ENCODE measurements at regions not wholly inside any gene's neighbourhood (a gene's known extent, or its start where the extent isn't known, plus 50 kb on each side); places are given as distances from the start of the nearest gene placed in this dataset.

- no peak for TF ChIP-seq PATZ1 (CRISPR knock-in tag; IDR thresholded peaks at IDR 0.05; ENCODE audit: borderline replicate concordance)
- no peak for TF ChIP-seq OSR1 (CRISPR knock-in tag; IDR thresholded peaks at IDR 0.05)
- no peak for TF ChIP-seq TCF4 (CRISPR knock-in tag; IDR thresholded peaks at IDR 0.05; ENCODE audit: borderline replicate concordance)
- TF ChIP-seq ZNF565 (CRISPR knock-in tag; conservative IDR thresholded peaks at IDR 0.05; ENCODE audit: low read depth) = no peak
Measured at GRCh38 chr18:8947566-8947965, 154.9 kb upstream of the NDUFV2 start.

Measured in SK-N-SH treated with all-trans-retinoic acid at 6 μM for 48 hours (cell line).